GM23248 (cell line): ENCODE measurements at regions not wholly inside any gene's neighbourhood (a gene's known extent, or its start where the extent isn't known, plus 50 kb on each side); places are given as distances from the start of the nearest gene placed in this dataset.

Experiments
- DNase-seq: peaks from one replicate; pipeline ENCODE4 v3.0.0-alpha.2; 2015
- H2AFZ ChIP-seq: fragments of 200-600 bp; sonication (generic); 2 replicates; pipeline ENCODE4 v1.6.1; 2016; ENCODE audit warnings: antibody characterized with exemption
- H3F3A ChIP-seq: fragments of 200-600 bp; sonication (generic); 2 replicates; pipeline ENCODE4 v1.6.1; 2016; ENCODE audit warnings: mild to moderate bottlenecking, antibody characterized with exemption, mixed run types; ENCODE audit not compliant: insufficient read depth
- H3K27ac ChIP-seq: fragments of 200-600 bp; sonication (generic); 2 replicates; pipeline ENCODE4 v1.5.1; 2016; ENCODE audit warnings: mild to moderate bottlenecking
- H3K27me3 ChIP-seq: fragments of 200-600 bp; sonication (generic); replicated peaks from 2 replicates; pipeline ENCODE4 v1.6.1; 2016; ENCODE audit warnings: mild to moderate bottlenecking; ENCODE audit not compliant: insufficient read depth
- H3K36me3 ChIP-seq: fragments of 200-600 bp; sonication (generic); 2 replicates; pipeline ENCODE4 v1.6.1; 2016; ENCODE audit warnings: low read depth, mild to moderate bottlenecking
- H3K4me1 ChIP-seq: fragments of 200-600 bp; sonication (generic); 2 replicates; pipeline ENCODE4 v1.6.1; 2016; ENCODE audit warnings: mild to moderate bottlenecking; ENCODE audit not compliant: insufficient read depth
- H3K4me2 ChIP-seq: fragments of 200-600 bp; sonication (generic); one replicate; pipeline ENCODE4 v1.6.1; 2016; ENCODE audit warnings: mild to moderate bottlenecking; ENCODE audit not compliant: unreplicated experiment
- H3K4me3 ChIP-seq: fragments of 200-600 bp; sonication (generic); 2 replicates; pipeline ENCODE4 v1.5.1; 2016; ENCODE audit warnings: mild to moderate bottlenecking
- H3K79me2 ChIP-seq: fragments of 200-600 bp; sonication (generic); 2 replicates; pipeline ENCODE4 v1.6.1; 2016; ENCODE audit warnings: mild to moderate bottlenecking; ENCODE audit not compliant: insufficient read depth
- H3K9ac ChIP-seq: fragments of 200-600 bp; sonication (generic); 2 replicates; pipeline ENCODE4 v1.6.1; 2016; ENCODE audit warnings: mild to moderate bottlenecking
- H3K9me2 ChIP-seq: fragments of 200-600 bp; sonication (generic); 2 replicates; pipeline ENCODE4 v1.6.1; 2016; ENCODE audit warnings: mixed run types, mild to moderate bottlenecking, moderate library complexity; ENCODE audit not compliant: insufficient read depth
- H3K9me3 ChIP-seq: fragments of 200-600 bp; sonication (generic); one replicate; pipeline ENCODE4 v1.6.1; 2017; ENCODE audit warnings: low read depth
- H4K20me1 ChIP-seq: fragments of 200-600 bp; sonication (generic); 2 replicates; pipeline ENCODE4 v1.6.0; 2016; ENCODE audit not compliant: insufficient read depth
- EZH2 ChIP-seq: fragments of 200-600 bp; sonication (generic); IDR thresholded peaks from 2 replicates; pipeline ENCODE4 v1.6.1; 2018; ENCODE audit warnings: antibody characterized with exemption, mild to moderate bottlenecking; ENCODE audit not compliant: insufficient read depth, poor library complexity, severe bottlenecking
- EZH2phosphoT487 ChIP-seq: fragments of 200-600 bp; sonication (generic); IDR thresholded peaks from 2 replicates; pipeline ENCODE4 v1.6.1; 2018; ENCODE audit warnings: antibody characterized with exemption, moderate library complexity, mild to moderate bottlenecking, low read depth; ENCODE audit not compliant: insufficient read depth
- WGBS, 2 experiments: methylation state at CpG; one replicate each; pipeline ENCODE4 v1.1.6; 2015 to 2017; ENCODE audit warnings: low lambda C conversion rate in 2 of 2, low coverage in 1 of 2; ENCODE audit errors: missing lambda C conversion rate in 2 of 2; 5-methylcytosine and 5-hydroxymethylcytosine counted together
- in situ Hi-C: fragments of 300-500 bp; cut with MboI; formaldehyde crosslinking; loops from 2 replicates; pipeline ENCODE4 v1.15.0; 2020

DNA sequence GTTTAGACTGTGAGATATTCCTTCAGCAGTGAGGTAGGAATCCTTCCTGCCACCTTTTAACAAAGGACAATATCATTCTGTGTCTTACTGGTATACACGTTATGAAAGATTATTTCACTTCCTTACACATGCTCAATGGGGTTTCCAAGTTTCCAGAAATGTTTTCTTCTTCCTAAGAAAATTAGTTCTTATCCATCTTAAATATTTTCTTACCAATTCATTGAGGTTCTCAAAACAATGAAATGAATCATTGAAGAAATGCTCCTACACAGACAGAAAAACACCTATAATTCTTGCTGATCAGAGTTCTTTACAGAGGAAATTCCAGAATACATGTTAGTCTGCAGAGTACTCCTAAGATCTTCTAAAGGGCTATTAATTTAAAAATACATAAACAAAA lies 51.4 kb upstream of the SEC61G start:
- Histone ChIP-seq H3K27me3 (peaks cover 12% of the 10 kb centered on the region; the same call in 1 of the 2 replicates), H3K9me2 (no peaks in the 10 kb centered on the region), H2AFZ (no peak overlapping the region), H3K9me3 (no peaks in the 10 kb centered on the region), H3K27ac (no peak overlapping the region), H3K4me2 (peak overlapping the region; percentile 43), H3K4me1 (peaks cover 22% of the 10 kb centered on the region), H3K36me3 (no peaks in the 10 kb centered on the region), H3K79me2 (no peaks in the 10 kb centered on the region), H4K20me1 (no peaks in the 10 kb centered on the region), H3K9ac (no peak overlapping the region), H3K4me3 (no peak overlapping the region), H3F3A (peaks cover 16% of the 10 kb centered on the region)
- in situ Hi-C loops, result no loop called here
- 89 to 92% methylated on average over 1 of the region's 1 CpG for WGBS, 2 experiments
- DNase-seq, result peak; percentile 12
- TF ChIP-seq EZH2 (no peak), EZH2phosphoT487 (no peak)

DNA sequence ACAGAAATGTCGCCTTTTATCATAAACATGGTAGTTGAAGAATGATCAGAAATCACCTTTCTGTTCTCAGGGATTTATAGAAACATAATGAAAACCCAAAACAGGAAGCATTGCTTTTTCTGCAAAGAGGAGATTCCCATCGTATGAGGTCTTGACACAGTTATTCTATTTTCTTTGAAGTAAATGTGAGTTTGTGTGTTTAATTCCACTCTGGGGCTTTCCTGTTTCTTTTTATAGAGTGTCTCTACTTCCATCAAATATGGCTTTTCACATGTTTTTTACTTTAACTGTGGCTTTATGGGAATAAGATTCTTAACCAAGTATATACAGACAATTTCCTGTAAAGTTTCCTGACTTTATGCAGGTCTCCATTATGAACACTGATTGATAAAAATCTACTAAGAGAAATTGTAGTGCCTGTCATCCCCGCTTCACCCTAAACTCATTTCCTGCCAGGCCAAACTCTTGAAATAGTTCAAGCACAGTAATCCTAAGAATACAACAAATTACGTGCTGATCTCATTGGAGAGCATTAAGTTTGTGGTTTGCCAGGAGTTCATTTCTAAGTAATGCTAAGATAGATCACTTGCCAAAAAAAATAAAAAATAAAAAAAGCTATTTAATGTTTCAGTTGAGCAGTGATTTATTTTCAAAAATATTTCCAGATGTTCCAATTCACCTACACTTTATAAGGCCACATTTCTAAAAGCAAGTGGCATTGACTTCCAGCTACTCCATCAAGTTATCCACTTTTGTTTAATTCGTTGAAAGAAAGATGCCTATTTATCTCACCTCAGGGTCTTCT lies 52.2 kb upstream of the SEC61G start:
- DNase-seq, result peak; percentile 79
- Histone ChIP-seq H3K27me3 (peaks cover 17% of the 10 kb centered on the region; the same call in 1 of the 2 replicates), H3K9me2 (no peaks in the 10 kb centered on the region), H3K36me3 (no peaks in the 10 kb centered on the region), H3K4me1 (peaks cover 22% of the 10 kb centered on the region), H3K79me2 (no peaks in the 10 kb centered on the region), H3F3A (peaks cover 16% of the 10 kb centered on the region), H3K4me2 (peak overlapping the region; percentile 43), H3K4me3 (0 out of 2 replicates have a peak overlapping the region, but pooled peaks have one; percentile 18), H2AFZ (0 out of 2 replicates have a peak overlapping the region, but pooled peaks have one; percentile 3), H3K27ac (no peak overlapping the region), H4K20me1 (no peaks in the 10 kb centered on the region), H3K9me3 (no peaks in the 10 kb centered on the region), H3K9ac (no peak overlapping the region)
- 30 to 34% methylated on average over 5 of the region's 5 CpGs for WGBS, 2 experiments
- in situ Hi-C loops, result no loop called here
- peak; percentile 88; the same call in 1 of the 2 replicates for TF ChIP-seq EZH2phosphoT487
- TF ChIP-seq EZH2, result no peak

GRCh38 chr7:54811846-54812254 lies 52.8 kb upstream of the SEC61G start:
- TF ChIP-seq EZH2 (no peak), EZH2phosphoT487 (no peak)
- Histone ChIP-seq H2AFZ (no peak overlapping the region), H3K27ac (no peak overlapping the region), H3K27me3 (peaks cover 21% of the 10 kb centered on the region; the same call in 1 of the 2 replicates), H3K79me2 (no peaks in the 10 kb centered on the region), H3F3A (peaks cover 16% of the 10 kb centered on the region), H3K4me1 (peaks cover 22% of the 10 kb centered on the region), H3K9me2 (no peaks in the 10 kb centered on the region), H3K9me3 (no peaks in the 10 kb centered on the region), H3K4me2 (peak overlapping the region; percentile 43), H3K4me3 (no peak overlapping the region), H3K9ac (no peak overlapping the region), H3K36me3 (no peaks in the 10 kb centered on the region), H4K20me1 (no peaks in the 10 kb centered on the region)
- WGBS, 2 experiments, result 33 to 35% methylated on average over 8 of the region's 8 CpGs
- in situ Hi-C loops, result no loop called here
- DNase-seq, result peak; percentile 26

- no peak overlapping the region for H3K27ac ChIP-seq
- H3K9me2 ChIP-seq, result no peaks in the 10 kb centered on the region
- in situ Hi-C loops, result no loop called here
- no peak overlapping the region for H2AFZ ChIP-seq
- H4K20me1 ChIP-seq, result no peaks in the 10 kb centered on the region
- H3K4me3 ChIP-seq, result no peak overlapping the region
- H3K4me1 ChIP-seq, result peaks cover 22% of the 10 kb centered on the region
- H3K79me2 ChIP-seq, result no peaks in the 10 kb centered on the region
- peaks cover 25% of the 10 kb centered on the region for H3K27me3 ChIP-seq
- no peaks in the 10 kb centered on the region for H3K36me3 ChIP-seq
- H3F3A ChIP-seq, result peaks cover 16% of the 10 kb centered on the region
- H3K9me3 ChIP-seq, result no peaks in the 10 kb centered on the region
- no peak for DNase-seq
- no peak overlapping the region for H3K9ac ChIP-seq
- TF ChIP-seq EZH2phosphoT487, result no peak
- TF ChIP-seq EZH2, result no peak
- WGBS, 2 experiments, result 88 to 96% methylated on average over 4 of the region's 4 CpGs
- H3K4me2 ChIP-seq, result no peak overlapping the region
These were observed 53.8 kb upstream of the SEC61G start for GRCh38 chr7:54812756-54813322.
